ENCODE measurements at regions not wholly inside any gene's neighbourhood (a gene's known extent, or its start where the extent isn't known, plus 50 kb on each side); places are given as distances from the start of the nearest gene placed in this dataset.

DNA sequence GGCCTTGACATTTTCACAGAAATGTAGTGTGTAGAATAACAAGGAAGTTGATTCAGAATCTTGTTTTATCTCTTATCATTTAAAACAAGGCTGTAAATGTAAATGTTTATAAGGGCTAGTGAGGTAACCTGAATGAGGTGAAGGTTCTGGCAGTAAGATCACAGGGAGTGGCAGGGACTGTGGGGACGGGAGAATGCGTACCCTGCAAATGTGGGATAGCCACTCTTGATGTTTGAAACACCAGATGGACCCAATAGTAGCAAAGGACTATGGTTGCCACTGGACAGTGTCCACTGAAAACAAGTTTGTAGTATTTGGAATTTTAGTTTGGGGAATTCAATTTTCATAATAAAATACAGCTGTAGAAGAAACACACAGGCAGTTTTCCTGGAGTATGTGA lies 155.3 kb downstream of the FHIP1A start:
- Histone ChIP-seq H2AFZ (ENCODE audit: low read depth, low read length) (no peak overlapping the region), H3K36me3 (ENCODE audit: insufficient read depth, low read length) (no peaks in the 10 kb centered on the region), H3K4me1 (ENCODE audit: insufficient read depth, low read length) (peaks cover 9% of the 10 kb centered on the region), H3K9ac (ENCODE audit: low read depth, low read length) (no peak overlapping the region), H3K79me2 (ENCODE audit: insufficient read depth, low read length) (no peaks in the 10 kb centered on the region), H4K20me1 (ENCODE audit: insufficient read depth, low read length) (no peaks in the 10 kb centered on the region), H3K27me3 (ENCODE audit: insufficient read depth, low read length, poor library complexity) (peaks cover 3% of the 10 kb centered on the region), H3K4me2 (ENCODE audit: insufficient read depth, low read length) (no peak overlapping the region), H3K27ac (ENCODE audit: low read length) (no peak overlapping the region), H3K9me3 (ENCODE audit: insufficient read depth, low read length, severe bottlenecking) (no peaks in the 10 kb centered on the region), H3K4me3 (ENCODE audit: low read depth in 1 of 2, low read length in 2 of 2) (no peak overlapping the region)
- ATAC-seq (ENCODE audit: insufficient read depth, low read depth) (no peak), DNase-seq (no peak)
- no peak for TF ChIP-seq EZH2 (IDR thresholded peaks at IDR 0.05; ENCODE audit: borderline replicate concordance, low read depth, low read length, severe bottlenecking)
- TF ChIP-seq, protein P1, sequence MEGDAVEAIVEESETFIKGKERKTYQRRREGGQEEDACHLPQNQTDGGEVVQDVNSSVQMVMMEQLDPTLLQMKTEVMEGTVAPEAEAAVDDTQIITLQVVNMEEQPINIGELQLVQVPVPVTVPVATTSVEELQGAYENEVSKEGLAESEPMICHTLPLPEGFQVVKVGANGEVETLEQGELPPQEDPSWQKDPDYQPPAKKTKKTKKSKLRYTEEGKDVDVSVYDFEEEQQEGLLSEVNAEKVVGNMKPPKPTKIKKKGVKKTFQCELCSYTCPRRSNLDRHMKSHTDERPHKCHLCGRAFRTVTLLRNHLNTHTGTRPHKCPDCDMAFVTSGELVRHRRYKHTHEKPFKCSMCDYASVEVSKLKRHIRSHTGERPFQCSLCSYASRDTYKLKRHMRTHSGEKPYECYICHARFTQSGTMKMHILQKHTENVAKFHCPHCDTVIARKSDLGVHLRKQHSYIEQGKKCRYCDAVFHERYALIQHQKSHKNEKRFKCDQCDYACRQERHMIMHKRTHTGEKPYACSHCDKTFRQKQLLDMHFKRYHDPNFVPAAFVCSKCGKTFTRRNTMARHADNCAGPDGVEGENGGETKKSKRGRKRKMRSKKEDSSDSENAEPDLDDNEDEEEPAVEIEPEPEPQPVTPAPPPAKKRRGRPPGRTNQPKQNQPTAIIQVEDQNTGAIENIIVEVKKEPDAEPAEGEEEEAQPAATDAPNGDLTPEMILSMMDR (IDR thresholded peaks at IDR 0.05; ENCODE audit: borderline replicate concordance, extremely low read depth, low read length, poor library complexity, severe bottlenecking) = no peak

DNA sequence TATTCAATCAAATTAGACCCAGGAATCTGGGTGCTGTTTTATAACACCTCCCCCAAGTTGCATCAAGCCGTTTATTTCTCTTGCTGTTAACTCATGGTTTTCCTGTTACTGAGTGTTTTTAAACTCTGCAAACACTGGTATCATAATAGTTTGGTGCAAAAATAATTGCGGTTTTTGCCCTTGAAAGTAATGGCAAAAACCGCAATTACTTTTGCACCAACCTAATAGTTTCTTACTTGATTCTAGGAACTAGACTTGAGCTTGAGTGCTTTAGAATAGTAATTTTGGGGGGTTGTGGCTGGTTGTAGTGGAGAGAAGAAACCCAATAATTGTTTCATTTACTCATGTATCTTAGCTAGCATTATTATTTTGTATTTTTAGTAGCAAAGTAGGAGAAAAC lies 156.6 kb downstream of the FHIP1A start:
- no peaks in the 10 kb centered on the region for H3K79me2 ChIP-seq (ENCODE audit: insufficient read depth, low read length)
- no peak for ATAC-seq (ENCODE audit: insufficient read depth, low read depth)
- H3K4me1 ChIP-seq (ENCODE audit: insufficient read depth, low read length) = peaks cover 9% of the 10 kb centered on the region
- H3K36me3 ChIP-seq (ENCODE audit: insufficient read depth, low read length) = no peaks in the 10 kb centered on the region
- H3K4me2 ChIP-seq (ENCODE audit: insufficient read depth, low read length) = no peak overlapping the region
- H4K20me1 ChIP-seq (ENCODE audit: insufficient read depth, low read length) = no peaks in the 10 kb centered on the region
- no peak overlapping the region for H3K4me3 ChIP-seq (ENCODE audit: low read depth in 1 of 2, low read length in 2 of 2)
- TF ChIP-seq, protein P1 (IDR thresholded peaks at IDR 0.05; ENCODE audit: borderline replicate concordance, extremely low read depth, low read length, poor library complexity, severe bottlenecking) = no peak
- no peak for TF ChIP-seq EZH2 (IDR thresholded peaks at IDR 0.05; ENCODE audit: borderline replicate concordance, low read depth, low read length, severe bottlenecking)
- no peaks in the 10 kb centered on the region for H3K9me3 ChIP-seq (ENCODE audit: insufficient read depth, low read length, severe bottlenecking)
- no peak overlapping the region for H3K27ac ChIP-seq (ENCODE audit: low read length)
- no peak overlapping the region for H2AFZ ChIP-seq (ENCODE audit: low read depth, low read length)
- H3K27me3 ChIP-seq (ENCODE audit: insufficient read depth, low read length, poor library complexity) = peaks cover 3% of the 10 kb centered on the region
- no peak overlapping the region for H3K9ac ChIP-seq (ENCODE audit: low read depth, low read length)
- no peak for DNase-seq

DNA sequence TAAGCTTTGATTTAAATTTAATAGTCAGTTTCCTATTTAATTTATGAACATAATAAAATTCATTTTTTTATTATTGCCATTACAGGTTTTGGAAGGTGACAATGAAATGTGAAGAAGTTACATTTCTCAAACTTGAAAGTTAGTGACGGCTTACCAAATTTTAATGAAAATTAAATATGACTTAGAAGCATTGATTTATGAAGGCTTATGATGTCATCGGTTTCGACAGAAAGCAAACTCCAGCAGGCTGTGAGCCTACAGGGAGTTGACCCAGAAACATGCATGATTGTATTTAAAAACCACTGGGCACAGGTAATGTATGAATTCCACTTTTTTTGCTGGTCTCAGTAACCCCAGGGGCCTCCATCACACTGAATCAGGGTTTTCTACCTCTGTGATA lies 157.1 kb downstream of the FHIP1A start:
- Histone ChIP-seq H3K4me1 (ENCODE audit: insufficient read depth, low read length) (peaks cover 9% of the 10 kb centered on the region), H3K9ac (ENCODE audit: low read depth, low read length) (no peak overlapping the region), H3K4me2 (ENCODE audit: insufficient read depth, low read length) (no peak overlapping the region), H3K79me2 (ENCODE audit: insufficient read depth, low read length) (no peaks in the 10 kb centered on the region), H3K9me3 (ENCODE audit: insufficient read depth, low read length, severe bottlenecking) (no peaks in the 10 kb centered on the region), H3K36me3 (ENCODE audit: insufficient read depth, low read length) (no peaks in the 10 kb centered on the region), H2AFZ (ENCODE audit: low read depth, low read length) (no peak overlapping the region), H4K20me1 (ENCODE audit: insufficient read depth, low read length) (no peaks in the 10 kb centered on the region), H3K27me3 (ENCODE audit: insufficient read depth, low read length, poor library complexity) (peaks cover 3% of the 10 kb centered on the region), H3K4me3 (ENCODE audit: low read depth in 1 of 2, low read length in 2 of 2) (no peak overlapping the region), H3K27ac (ENCODE audit: low read length) (no peak overlapping the region)
- no peak for TF ChIP-seq EZH2 (IDR thresholded peaks at IDR 0.05; ENCODE audit: borderline replicate concordance, low read depth, low read length, severe bottlenecking)
- TF ChIP-seq, protein P1 (IDR thresholded peaks at IDR 0.05; ENCODE audit: borderline replicate concordance, extremely low read depth, low read length, poor library complexity, severe bottlenecking) = no peak
- DNase-seq (no peak), ATAC-seq (ENCODE audit: insufficient read depth, low read depth) (no peak)

DNA sequence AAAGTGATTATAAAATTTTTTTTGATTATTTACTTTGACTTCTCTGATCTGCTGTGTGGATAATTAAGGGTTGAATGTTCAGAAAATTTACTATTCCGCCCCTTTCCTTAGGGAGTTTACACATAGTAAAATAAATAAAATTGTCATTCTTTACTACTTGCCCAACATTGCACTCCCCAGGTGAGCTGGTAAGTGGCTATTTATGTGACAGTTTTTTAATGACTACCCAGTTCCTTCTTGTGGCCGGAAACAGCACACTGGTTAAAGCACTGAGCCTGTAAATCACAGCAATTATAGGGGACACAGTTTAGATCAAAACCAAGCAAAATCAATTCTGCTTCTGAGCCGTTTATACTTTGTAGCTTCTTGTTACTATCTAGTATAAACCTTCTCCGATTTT lies 158.1 kb downstream of the FHIP1A start:
- H3K9ac ChIP-seq (ENCODE audit: low read depth, low read length) = no peak overlapping the region
- H3K27ac ChIP-seq (ENCODE audit: low read length) = no peak overlapping the region
- peaks cover 9% of the 10 kb centered on the region for H3K4me1 ChIP-seq (ENCODE audit: insufficient read depth, low read length)
- no peaks in the 10 kb centered on the region for H3K36me3 ChIP-seq (ENCODE audit: insufficient read depth, low read length)
- no peaks in the 10 kb centered on the region for H3K79me2 ChIP-seq (ENCODE audit: insufficient read depth, low read length)
- ATAC-seq (ENCODE audit: insufficient read depth, low read depth) (no peak), DNase-seq (no peak)
- no peak overlapping the region for H2AFZ ChIP-seq (ENCODE audit: low read depth, low read length)
- H4K20me1 ChIP-seq (ENCODE audit: insufficient read depth, low read length) = no peaks in the 10 kb centered on the region
- H3K4me3 ChIP-seq (ENCODE audit: low read depth in 1 of 2, low read length in 2 of 2) = no peak overlapping the region
- H3K9me3 ChIP-seq (ENCODE audit: insufficient read depth, low read length, severe bottlenecking) = no peaks in the 10 kb centered on the region
- H3K4me2 ChIP-seq (ENCODE audit: insufficient read depth, low read length) = no peak overlapping the region
- H3K27me3 ChIP-seq (ENCODE audit: insufficient read depth, low read length, poor library complexity) = peaks cover 1% of the 10 kb centered on the region
- TF ChIP-seq EZH2 (IDR thresholded peaks at IDR 0.05; ENCODE audit: borderline replicate concordance, low read depth, low read length, severe bottlenecking) = no peak
- TF ChIP-seq, protein P1 (IDR thresholded peaks at IDR 0.05; ENCODE audit: borderline replicate concordance, extremely low read depth, low read length, poor library complexity, severe bottlenecking) = no peak
